ENCODE measurements at regions not wholly inside any gene's neighbourhood (a gene's known extent, or its start where the extent isn't known, plus 50 kb on each side); places are given as distances from the start of the nearest gene placed in this dataset.
"Not testable (repeated sequence)": the region's sequence is repeated elsewhere in the genome, so short reads cannot be mapped to it uniquely, and the experiment has no call there.

DNA sequence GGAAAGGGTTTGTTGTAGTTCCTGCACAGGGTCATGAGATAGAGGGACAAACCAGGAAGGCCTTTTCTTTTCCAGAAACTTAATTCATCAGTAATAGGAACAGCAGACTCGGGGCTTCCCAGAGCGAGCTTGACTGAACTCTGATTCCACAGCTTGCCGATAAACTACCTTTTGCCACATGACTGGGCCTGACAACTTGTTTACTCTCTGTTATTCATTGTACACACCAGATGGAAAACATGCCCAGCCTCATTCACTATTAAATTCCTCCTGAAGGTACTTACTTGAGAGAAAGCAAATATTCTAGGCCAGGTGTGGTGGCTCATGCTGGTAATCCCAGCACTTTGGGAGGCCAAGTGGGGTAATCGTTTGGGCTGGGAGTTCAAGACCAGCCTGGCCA lies 77.1 kb upstream of the FGFR2 start:
- peaks cover 0 to 9% of the 10 kb centered on the region in 2 donors for H3K9me3 ChIP-seq
- DNase-seq (no peak), ATAC-seq (no peak)
- H3K27me3 ChIP-seq: no peaks in the 10 kb centered on the region
- H3K4me3 ChIP-seq: no peak overlapping the region
- H3K27ac ChIP-seq: no peak overlapping the region
- no peaks in the 10 kb centered on the region for H3K4me1 ChIP-seq
- TF ChIP-seq CTCF (IDR thresholded peaks at IDR 0.05): no peak
- intact Hi-C loops (cut with DNase I): no loop called here
- H3K36me3 ChIP-seq: no peaks in the 10 kb centered on the region

GRCh38 chr10:121674885-121675284 lies 76.6 kb upstream of the FGFR2 start:
- no peak for DNase-seq
- Histone ChIP-seq H3K36me3 (no peaks in the 10 kb centered on the region), H3K27ac (no peak overlapping the region), H3K9me3 (peaks cover 0 to 9% of the 10 kb centered on the region in 2 donors), H3K4me1 (no peaks in the 10 kb centered on the region), H3K27me3 (no peaks in the 10 kb centered on the region), H3K4me3 (no peak overlapping the region)
- intact Hi-C loops (cut with DNase I): no loop called here
- no peak for ATAC-seq
- no peak for TF ChIP-seq CTCF (IDR thresholded peaks at IDR 0.05)

GRCh38 chr10:121672733-121673132 lies 74.5 kb upstream of the FGFR2 start:
- Histone ChIP-seq H3K36me3 (no peaks in the 10 kb centered on the region), H3K4me3 (no peak overlapping the region), H3K27me3 (peaks cover 0 to 4% of the 10 kb centered on the region in 2 donors), H3K27ac (no peak overlapping the region), H3K4me1 (no peaks in the 10 kb centered on the region), H3K9me3 (peaks cover 0 to 1% of the 10 kb centered on the region in 2 donors)
- TF ChIP-seq CTCF (IDR thresholded peaks at IDR 0.05): no peak
- no peak for ATAC-seq
- no peak for DNase-seq
- intact Hi-C loops (cut with DNase I): no loop called here

- intact Hi-C loops (cut with DNase I); H3K36me3 ChIP-seq; H3K27me3 ChIP-seq; H3K4me3 ChIP-seq; H3K4me1 ChIP-seq; DNase-seq; H3K9me3 ChIP-seq; H3K27ac ChIP-seq; ATAC-seq: not testable (repeated sequence)
Measured at GRCh38 chr10:121669840-121670239, 71.6 kb upstream of the FGFR2 start.

DNA sequence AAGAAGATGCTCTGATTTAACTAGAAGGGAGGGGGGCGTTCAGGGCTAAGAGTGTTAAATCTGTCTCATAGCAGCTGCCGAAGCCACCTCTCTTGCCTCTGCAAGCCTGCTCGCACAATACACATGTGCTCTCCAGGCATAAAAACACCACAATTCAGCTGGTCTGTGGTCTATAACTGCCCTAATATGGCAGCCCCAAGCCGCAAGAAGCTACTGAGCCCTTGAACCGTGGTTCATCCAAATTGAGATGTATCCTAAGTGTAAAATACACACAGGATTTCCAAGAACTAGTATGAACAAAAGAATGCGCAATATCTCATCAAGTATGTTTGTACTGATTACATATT lies 70.8 kb upstream of the FGFR2 start:
- H3K4me1 ChIP-seq: no peaks in the 10 kb centered on the region
- H3K4me3 ChIP-seq: no peak overlapping the region
- intact Hi-C loops (cut with DNase I): no loop called here
- H3K36me3 ChIP-seq: no peaks in the 10 kb centered on the region
- no peak for TF ChIP-seq CTCF (IDR thresholded peaks at IDR 0.05)
- peaks cover 0 to 3% of the 10 kb centered on the region in 2 donors for H3K9me3 ChIP-seq
- peaks cover 0 to 4% of the 10 kb centered on the region in 2 donors for H3K27me3 ChIP-seq
- ATAC-seq (peak; percentile 6), DNase-seq (no peak)
- no peak overlapping the region for H3K27ac ChIP-seq

DNA sequence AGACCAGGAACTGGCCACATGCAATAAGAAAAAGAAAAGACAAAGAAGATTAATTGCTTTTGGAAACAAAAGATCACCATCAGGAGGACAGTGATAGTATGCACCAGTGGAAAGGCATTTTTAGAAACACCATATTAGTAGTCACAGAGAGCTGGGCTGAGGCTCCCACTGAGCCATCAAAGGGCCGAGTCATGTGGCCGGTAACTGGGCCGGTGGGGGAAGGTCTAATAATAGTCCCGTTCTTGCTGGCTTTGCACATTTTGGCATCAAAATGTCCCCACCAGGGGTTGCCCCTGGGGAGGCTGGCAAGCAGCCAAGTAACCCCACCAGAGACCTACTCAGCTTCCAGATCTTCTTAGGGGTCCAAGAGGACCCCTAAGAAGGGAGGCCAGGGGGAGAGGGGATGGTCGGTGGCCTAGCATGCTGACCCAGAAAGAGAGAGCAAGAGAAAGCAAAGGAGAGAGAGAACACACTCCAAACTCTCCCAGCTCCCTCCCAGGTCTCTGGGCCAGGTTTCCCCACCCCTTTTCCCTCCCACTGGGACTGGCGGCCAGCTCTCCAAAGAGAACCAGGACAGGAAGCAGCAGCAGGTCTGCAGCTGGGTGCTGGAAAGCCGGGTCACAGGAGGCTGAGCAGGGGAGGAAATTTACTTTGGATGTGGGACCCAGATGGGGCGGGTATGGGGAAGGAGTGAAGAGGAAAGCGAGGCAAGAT lies 70.2 kb upstream of the FGFR2 start:
- Histone ChIP-seq H3K4me1 (no peaks in the 10 kb centered on the region), H3K4me3 (no peak overlapping the region), H3K27me3 (peaks cover 0 to 4% of the 10 kb centered on the region in 2 donors), H3K9me3 (peaks cover 0 to 3% of the 10 kb centered on the region in 2 donors), H3K36me3 (no peaks in the 10 kb centered on the region), H3K27ac (no peak overlapping the region)
- DNase-seq: peak in 3 of 4 donors; percentile 49 to 79 (median 60)
- peak; percentile 91 for ATAC-seq
- intact Hi-C loops (cut with DNase I): no loop called here
- no peak for TF ChIP-seq CTCF (IDR thresholded peaks at IDR 0.05)
